Ectodermal cell (in vitro differentiated cells): ENCODE measurements at regions not wholly inside any gene's neighbourhood (a gene's known extent, or its start where the extent isn't known, plus 50 kb on each side); places are given as distances from the start of the nearest gene placed in this dataset.

Experiments
- H3K27ac ChIP-seq: 2 replicates; pipeline ENCODE4 v1.7.0; 2013; ENCODE audit warnings: mild to moderate bottlenecking, low read depth, low read length; ENCODE audit not compliant: insufficient read depth, poor library complexity, severe bottlenecking
- H3K27me3 ChIP-seq: 2 replicates; pipeline ENCODE4 v1.7.0; 2013; ENCODE audit warnings: mild to moderate bottlenecking, low read length; ENCODE audit not compliant: insufficient read depth, control insufficient read depth, poor library complexity, severe bottlenecking
- H3K36me3 ChIP-seq: one replicate; pipeline ENCODE4 v1.7.0; 2013; ENCODE audit warnings: low read length; ENCODE audit not compliant: control insufficient read depth, insufficient read depth
- H3K4me1 ChIP-seq: one replicate; pipeline ENCODE4 v1.7.0; 2013; ENCODE audit warnings: low read length; ENCODE audit not compliant: control insufficient read depth, insufficient read depth
- H3K4me3 ChIP-seq: 2 replicates; pipeline ENCODE4 v1.7.0; 2013; ENCODE audit warnings: low read depth, low read length, control low read depth; ENCODE audit not compliant: insufficient read depth
- H3K9me3 ChIP-seq: 2 replicates; pipeline ENCODE4 v1.7.0; 2013; ENCODE audit warnings: mild to moderate bottlenecking, low read length, moderate library complexity; ENCODE audit not compliant: control insufficient read depth
- WGBS, 2 experiments: methylation state at CpG; one replicate each; pipeline ENCODE4 v1.1.7; 2013; ENCODE audit warnings: missing lambda C conversion rate in 2 of 2; 5-methylcytosine and 5-hydroxymethylcytosine counted together

DNA sequence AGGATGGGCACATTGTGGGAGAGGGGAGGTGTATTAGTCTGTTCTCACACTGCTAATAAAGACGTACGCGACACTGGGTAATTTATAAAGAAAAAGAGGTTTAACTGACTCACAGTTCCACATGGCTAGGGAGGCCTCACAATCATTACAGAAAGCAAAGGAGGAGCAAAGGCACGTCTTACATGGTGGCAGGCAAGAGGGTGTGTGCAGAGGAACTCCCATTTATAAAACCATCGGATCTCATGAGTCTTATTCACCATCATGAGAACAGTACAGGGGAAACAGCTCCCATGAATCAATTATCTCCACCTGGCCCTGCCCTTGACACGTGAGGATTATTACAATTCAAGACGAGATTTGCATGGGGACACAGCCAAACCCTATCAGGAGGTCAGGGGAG lies 266.7 kb downstream of the HAUS1 start:
- WGBS, 2 experiments: 94 to 97% methylated on average over 7 of the region's 7 CpGs
- no peaks in the 10 kb centered on the region for H3K27me3 ChIP-seq
- no peaks in the 10 kb centered on the region for H3K36me3 ChIP-seq
- H3K9me3 ChIP-seq: no peaks in the 10 kb centered on the region
- H3K27ac ChIP-seq: no peak overlapping the region
- H3K4me1 ChIP-seq: peaks cover 23% of the 10 kb centered on the region
- H3K4me3 ChIP-seq: no peak overlapping the region

DNA sequence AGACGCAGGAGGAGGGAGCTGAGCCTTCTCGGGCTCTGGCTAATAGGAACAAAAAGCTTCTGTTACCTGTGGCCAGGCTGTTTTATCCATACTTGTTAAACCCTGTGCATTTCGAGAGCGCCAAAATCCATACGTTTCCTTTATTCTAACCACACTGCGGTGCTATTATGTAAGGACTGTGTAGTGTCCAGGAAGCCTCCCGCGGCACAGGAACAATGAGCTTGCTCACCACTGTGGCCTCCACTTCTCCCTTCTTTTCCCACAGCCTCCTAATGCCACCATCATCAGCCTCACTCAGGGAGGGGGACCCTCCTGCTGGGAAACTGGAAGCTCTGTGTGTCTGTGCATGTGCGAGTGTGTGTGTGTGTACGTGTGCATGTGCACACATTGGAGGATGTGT lies 268.5 kb downstream of the HAUS1 start:
- no peak overlapping the region for H3K27ac ChIP-seq
- WGBS, 2 experiments: 91 to 97% methylated on average over 10 of the region's 10 CpGs

DNA sequence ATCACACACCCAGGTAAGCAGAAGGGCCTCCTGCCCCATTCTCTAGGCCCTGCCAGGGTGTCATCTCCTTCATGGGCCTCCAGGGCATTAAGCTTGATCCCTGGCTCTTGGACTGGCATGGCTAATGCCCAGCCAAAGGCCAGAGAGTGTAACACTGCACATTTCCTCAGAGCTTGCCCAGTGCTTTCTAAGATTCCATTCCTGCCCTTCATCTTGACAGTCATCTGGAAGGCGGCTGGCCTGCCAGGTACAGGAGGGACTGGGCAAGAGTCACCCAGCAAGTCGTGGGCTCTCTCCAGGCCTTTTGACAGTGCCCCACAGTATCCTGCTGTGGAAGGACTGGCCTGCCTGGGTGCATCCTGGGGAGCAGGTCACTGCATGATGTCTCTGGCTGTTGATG lies 268.9 kb downstream of the HAUS1 start:
- Histone ChIP-seq H3K36me3 (no peaks in the 10 kb centered on the region), H3K4me1 (peaks cover 23% of the 10 kb centered on the region), H3K27me3 (no peaks in the 10 kb centered on the region), H3K9me3 (no peaks in the 10 kb centered on the region), H3K27ac (no peak overlapping the region), H3K4me3 (no peak overlapping the region)
- 77 to 79% methylated on average over 2 of the region's 2 CpGs for WGBS, 2 experiments

More for the DNA sequence above, 268.5 kb downstream of the HAUS1 start:
- Histone ChIP-seq H3K27me3 (no peaks in the 10 kb centered on the region), H3K4me3 (no peak overlapping the region), H3K9me3 (no peaks in the 10 kb centered on the region), H3K4me1 (peaks cover 23% of the 10 kb centered on the region), H3K36me3 (no peaks in the 10 kb centered on the region)

DNA sequence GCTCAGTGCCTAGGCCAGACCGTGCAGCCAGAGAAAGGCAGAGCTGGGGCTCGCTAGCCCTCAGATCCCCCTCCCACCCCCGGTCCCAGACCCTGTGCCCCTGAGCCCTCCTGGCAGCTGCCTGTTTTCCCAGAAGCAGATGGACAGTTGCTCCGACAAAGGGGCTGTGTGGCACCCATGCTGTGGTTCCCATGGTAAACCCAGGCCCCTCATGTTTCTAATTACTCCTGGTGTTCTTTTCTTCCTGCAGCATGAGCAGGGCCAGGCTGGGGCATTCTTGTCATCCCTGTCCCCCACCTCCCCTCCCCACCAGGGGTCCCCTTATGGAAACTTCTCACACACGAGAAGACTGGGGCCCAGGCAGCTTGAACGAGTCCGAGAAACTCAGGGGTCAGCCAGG lies 269.6 kb downstream of the HAUS1 start:
- no peaks in the 10 kb centered on the region for H3K9me3 ChIP-seq
- no peak overlapping the region for H3K27ac ChIP-seq
- H3K36me3 ChIP-seq: no peaks in the 10 kb centered on the region
- WGBS, 2 experiments: 13 to 16% methylated on average over 6 of the region's 7 CpGs
- H3K4me1 ChIP-seq: peaks cover 23% of the 10 kb centered on the region
- no peaks in the 10 kb centered on the region for H3K27me3 ChIP-seq
- H3K4me3 ChIP-seq: no peak overlapping the region

DNA sequence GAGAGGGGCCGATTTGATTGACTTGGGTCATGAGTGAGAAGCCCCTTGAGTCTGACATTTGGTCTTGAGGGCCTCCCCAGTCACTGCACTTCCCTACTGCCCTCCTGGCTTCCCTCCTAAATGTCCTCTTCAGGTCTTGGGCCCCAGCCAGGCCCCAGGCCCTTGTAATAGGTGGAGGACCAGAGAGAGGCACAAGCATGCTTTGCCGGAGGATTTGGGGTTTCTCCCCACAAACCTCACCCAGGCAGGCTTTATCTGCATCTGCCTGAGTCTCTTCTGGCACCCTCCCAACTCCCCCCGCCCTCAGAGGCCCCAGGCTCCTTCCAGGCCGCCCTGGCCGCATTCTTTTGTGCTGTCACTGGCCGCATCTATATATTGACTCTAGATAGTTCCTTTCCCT lies 270.7 kb downstream of the HAUS1 start:
- Histone ChIP-seq H3K4me3 (no peak overlapping the region), H3K9me3 (no peaks in the 10 kb centered on the region), H3K27me3 (no peaks in the 10 kb centered on the region), H3K4me1 (peaks cover 23% of the 10 kb centered on the region), H3K36me3 (no peaks in the 10 kb centered on the region), H3K27ac (no peak overlapping the region)
- 64 to 66% methylated on average over 6 of the region's 6 CpGs for whole genome bisulfite sequencing, 2 experiments

DNA sequence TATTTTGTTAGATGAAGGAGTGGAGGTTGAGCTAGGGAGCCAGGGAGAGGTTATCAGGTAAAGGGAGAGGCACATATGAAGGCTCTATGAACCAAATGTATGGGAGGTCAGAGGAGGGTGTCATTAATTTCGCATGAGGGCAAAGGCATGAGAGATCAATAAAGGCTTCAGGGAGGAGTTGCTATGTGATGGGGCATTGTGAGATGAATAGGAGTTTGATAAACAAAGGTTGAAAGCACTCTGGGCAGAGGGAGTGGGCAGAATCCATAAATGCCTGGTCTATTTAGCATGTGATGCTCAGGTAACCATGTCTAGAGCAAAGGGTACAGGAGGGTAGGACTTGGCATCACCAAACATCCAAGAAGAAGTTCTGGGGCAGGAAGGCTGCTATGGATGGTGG lies 273.4 kb downstream of the HAUS1 start:
- no peaks in the 10 kb centered on the region for H3K36me3 ChIP-seq
- H3K27ac ChIP-seq: no peak overlapping the region
- peaks cover 22% of the 10 kb centered on the region for H3K4me1 ChIP-seq
- 90 to 93% methylated on average over 1 of the region's 1 CpG for WGBS, 2 experiments
- no peaks in the 10 kb centered on the region for H3K9me3 ChIP-seq
- no peaks in the 10 kb centered on the region for H3K27me3 ChIP-seq
- no peak overlapping the region for H3K4me3 ChIP-seq

DNA sequence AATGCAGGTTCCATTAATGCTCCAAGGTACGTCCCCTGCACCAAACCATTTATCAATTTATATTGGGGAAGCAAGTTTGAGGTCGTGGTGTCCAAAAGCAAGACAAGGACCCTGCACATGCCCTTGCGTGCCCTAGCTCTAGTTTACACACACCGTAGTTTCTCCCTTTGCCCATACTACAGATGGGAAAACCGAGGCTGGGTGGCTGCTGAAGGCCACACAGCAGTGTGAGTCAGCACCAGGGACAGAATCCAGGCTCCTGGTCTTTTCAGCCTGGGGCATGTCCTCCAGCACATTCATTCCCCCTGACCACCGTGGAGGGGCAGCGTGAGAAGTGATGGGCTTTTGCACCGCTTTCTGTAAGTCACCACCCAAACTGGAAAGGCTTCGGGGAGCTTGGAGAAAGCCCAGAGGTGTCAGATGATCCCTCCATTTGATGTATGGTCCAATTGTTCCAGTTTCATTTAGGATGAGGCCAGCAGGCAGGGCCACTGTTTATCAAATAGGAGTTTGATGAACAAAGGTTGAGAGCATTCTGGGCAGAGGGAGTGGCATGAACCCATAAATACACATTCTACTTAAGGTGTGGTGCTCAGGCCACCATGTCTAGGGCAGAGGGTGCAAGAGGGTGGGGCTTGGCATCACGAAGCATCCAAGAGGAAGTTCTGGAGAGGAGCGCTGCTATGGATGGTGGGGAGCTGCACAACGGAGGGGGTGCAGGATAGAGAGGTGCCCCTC lies 274.1 kb downstream of the HAUS1 start:
- Histone ChIP-seq H3K36me3 (no peaks in the 10 kb centered on the region), H3K27me3 (no peaks in the 10 kb centered on the region), H3K27ac (no peak overlapping the region), H3K4me1 (peaks cover 15% of the 10 kb centered on the region), H3K4me3 (no peak overlapping the region), H3K9me3 (no peaks in the 10 kb centered on the region)
- WGBS, 2 experiments: 81 to 85% methylated on average over 12 of the region's 12 CpGs

DNA sequence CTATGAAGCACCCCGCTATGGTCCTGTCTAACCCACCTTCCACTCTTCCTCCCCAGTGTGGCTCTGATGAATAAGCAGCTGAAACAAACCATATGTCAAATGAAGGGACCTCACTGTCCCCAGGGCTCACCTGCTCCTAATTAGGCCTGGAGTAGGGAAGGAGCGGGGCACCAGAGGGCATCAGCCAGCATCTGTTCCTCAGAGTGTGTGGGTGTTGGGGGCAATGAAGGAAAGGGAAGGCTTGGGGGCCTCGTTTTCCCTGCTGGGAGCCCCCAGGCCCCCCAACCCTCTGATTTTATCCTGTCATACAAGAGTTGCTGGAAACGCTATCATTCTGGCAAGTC lies 274.7 kb downstream of the HAUS1 start:
- H3K27ac ChIP-seq: no peak overlapping the region
- no peaks in the 10 kb centered on the region for H3K27me3 ChIP-seq
- WGBS, 2 experiments: 90 to 92% methylated on average over 4 of the region's 4 CpGs
- no peaks in the 10 kb centered on the region for H3K9me3 ChIP-seq
- no peak overlapping the region for H3K4me3 ChIP-seq
- no peaks in the 10 kb centered on the region for H3K36me3 ChIP-seq
- peaks cover 10% of the 10 kb centered on the region for H3K4me1 ChIP-seq

DNA sequence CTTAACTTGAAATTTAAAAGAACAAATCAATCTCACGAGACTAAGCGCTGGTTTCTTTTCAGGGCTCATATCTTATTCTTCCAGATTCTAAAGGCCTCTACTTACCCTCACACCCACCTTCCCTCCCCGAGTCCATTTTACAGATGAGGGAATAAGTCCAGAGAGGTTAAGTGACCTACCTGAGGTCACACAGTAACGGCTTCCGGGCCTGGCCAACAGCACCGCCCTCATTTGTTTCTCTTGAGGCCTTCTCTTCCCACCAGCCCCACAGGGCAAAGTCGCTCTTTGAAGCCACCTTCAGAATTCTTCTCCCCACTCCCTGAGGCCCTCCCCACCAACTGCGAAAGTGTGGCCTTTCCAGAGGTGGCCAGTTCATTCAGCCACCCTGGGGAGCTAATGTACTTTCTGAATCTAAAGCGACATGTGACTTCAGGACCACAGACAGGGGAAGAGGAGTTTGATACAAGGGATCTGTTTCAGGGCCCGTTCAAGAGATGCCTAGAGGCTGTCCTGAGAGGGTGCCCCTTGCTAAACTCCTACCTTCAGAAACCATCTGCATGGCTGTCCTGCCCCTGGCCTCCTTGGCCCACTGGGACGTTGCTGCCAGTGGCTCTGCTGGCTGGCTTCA lies 275.3 kb downstream of the HAUS1 start:
- no peak overlapping the region for H3K4me3 ChIP-seq
- 84% methylated on average over 11 of the region's 11 CpGs for WGBS, 2 experiments
- no peak overlapping the region for H3K27ac ChIP-seq
- H3K27me3 ChIP-seq: no peaks in the 10 kb centered on the region
- H3K9me3 ChIP-seq: no peaks in the 10 kb centered on the region
- H3K36me3 ChIP-seq: no peaks in the 10 kb centered on the region
- peaks cover 4% of the 10 kb centered on the region for H3K4me1 ChIP-seq

DNA sequence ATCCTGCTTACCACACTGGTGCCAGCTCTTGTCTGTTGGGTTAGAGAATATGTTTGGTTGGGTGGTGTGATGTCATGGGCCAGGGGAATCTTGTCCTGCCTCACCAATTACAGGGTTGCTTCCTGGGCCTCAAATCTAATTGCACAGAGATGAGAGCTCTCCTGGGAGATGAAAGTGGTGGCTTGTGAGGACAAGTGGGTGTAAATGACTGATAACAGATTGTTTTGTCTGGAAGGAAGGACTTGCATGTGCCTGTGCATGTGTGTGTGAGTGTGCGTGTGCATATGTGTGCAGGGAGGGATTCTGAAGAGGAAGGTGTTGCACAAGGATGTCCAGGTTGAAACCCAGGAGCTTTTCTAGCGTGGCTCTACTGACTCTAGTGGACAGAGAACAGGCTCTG lies 271.9 kb downstream of the LOXHD1 start:
- 93 to 94% methylated on average over 2 of the region's 2 CpGs for WGBS, 2 experiments
- peaks cover 16% of the 10 kb centered on the region for H3K4me1 ChIP-seq
- H3K4me3 ChIP-seq: no peak overlapping the region
- H3K9me3 ChIP-seq: no peaks in the 10 kb centered on the region
- H3K27ac ChIP-seq: no peak overlapping the region
- no peaks in the 10 kb centered on the region for H3K36me3 ChIP-seq
- no peaks in the 10 kb centered on the region for H3K27me3 ChIP-seq
